HAP-1 (cell line): ENCODE measurements at regions not wholly inside any gene's neighbourhood (a gene's known extent, or its start where the extent isn't known, plus 50 kb on each side); places are given as distances from the start of the nearest gene placed in this dataset.

Experiments used
- DNase-seq, 2 experiments: peaks; one replicate each; pipeline ENCODE4 v3.0.0-alpha.2; 2016 to 2020; ENCODE audit warnings: low spot score in 2 of 2
- H3K27me3 ChIP-seq: fragments of 250-450 bp; sonication (Bioruptor Pico); 2 replicates; pipeline ENCODE4 v1.5.1; 2020; ENCODE audit warnings: low read depth, mild to moderate bottlenecking, moderate library complexity
- H3K36me3 ChIP-seq: fragments of 250-450 bp; sonication (Bioruptor Pico); replicated peaks from 2 replicates; pipeline ENCODE4 v1.5.1; 2020; ENCODE audit warnings: mild to moderate bottlenecking
- H3K4me1 ChIP-seq: fragments of 250-450 bp; sonication (Bioruptor Pico); 2 replicates; pipeline ENCODE4 v1.5.1; 2020; ENCODE audit warnings: mild to moderate bottlenecking
- H3K4me3 ChIP-seq: fragments of 250-450 bp; sonication (Bioruptor Pico); 2 replicates; pipeline ENCODE4 v1.5.1; 2020; ENCODE audit warnings: mild to moderate bottlenecking, moderate library complexity
- H3K9me3 ChIP-seq: fragments of 250-450 bp; sonication (Bioruptor Pico); 2 replicates; pipeline ENCODE4 v1.5.1; 2020; ENCODE audit warnings: mild to moderate bottlenecking, moderate library complexity
- in situ Hi-C: fragments of 300-500 bp; cut with MboI; formaldehyde crosslinking; loops from 3 replicates; pipeline ENCODE4 v1.14.3; 2020; ENCODE audit warnings: low sequenced_read_pairs, inconsistent platforms, mixed read lengths

- no peaks in the 10 kb centered on the region for H3K9me3 ChIP-seq
- peaks cover 8% of the 10 kb centered on the region for H3K27me3 ChIP-seq
- H3K4me3 ChIP-seq, result no peak overlapping the region
- no peaks in the 10 kb centered on the region for H3K36me3 ChIP-seq
- in situ Hi-C loops, result no loop called here
- no peaks in the 10 kb centered on the region for H3K4me1 ChIP-seq
- DNase-seq, result no peak
These were observed 493.5 kb upstream of the WWC1 start for GRCh38 chr5:167797933-167798332.

DNA sequence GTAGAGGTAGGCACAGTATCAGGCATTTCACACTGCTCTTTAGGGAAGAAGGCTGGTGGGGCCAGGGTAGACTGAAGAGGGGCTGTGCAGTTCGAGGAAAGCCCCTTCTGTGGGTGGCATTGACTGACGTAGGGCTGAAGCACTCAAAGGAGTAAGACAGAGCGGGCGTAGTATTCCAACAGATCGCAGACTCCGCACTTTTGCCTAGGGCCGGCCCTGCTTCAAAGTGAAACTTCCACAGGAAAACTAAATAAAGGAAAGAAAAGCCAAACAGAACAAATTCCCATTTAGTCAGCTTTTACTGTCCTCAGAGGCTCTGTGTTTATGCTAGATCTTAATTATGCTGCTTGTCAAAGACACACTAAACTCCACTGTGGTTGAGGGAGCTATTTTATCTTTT lies 493.0 kb upstream of the WWC1 start:
- Histone ChIP-seq H3K27me3 (peaks cover 9% of the 10 kb centered on the region), H3K36me3 (no peaks in the 10 kb centered on the region), H3K4me3 (no peak overlapping the region), H3K9me3 (no peaks in the 10 kb centered on the region), H3K4me1 (no peaks in the 10 kb centered on the region)
- in situ Hi-C loops, result no loop called here
- DNase-seq, result no peak

DNA sequence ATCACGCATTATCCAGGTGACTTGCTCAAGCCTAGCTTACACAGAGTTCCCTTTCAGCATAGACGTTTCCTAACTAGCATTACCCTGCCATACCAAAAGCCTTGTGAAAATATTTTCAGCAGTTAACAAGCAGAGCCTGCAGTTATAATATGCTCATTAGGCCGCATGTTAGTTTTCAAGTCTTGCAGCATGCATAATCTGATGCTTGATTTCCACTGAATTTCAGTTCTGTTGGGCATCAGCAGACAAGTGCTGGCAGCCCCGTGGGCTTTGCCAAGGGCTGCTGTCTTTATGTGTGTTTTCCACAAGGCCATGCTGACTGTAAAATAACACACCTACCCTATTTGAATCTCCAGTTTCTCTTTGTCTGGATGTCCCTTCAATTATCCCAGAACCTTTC lies 491.0 kb upstream of the WWC1 start:
- Histone ChIP-seq H3K4me1 (no peaks in the 10 kb centered on the region), H3K27me3 (peaks cover 15% of the 10 kb centered on the region), H3K9me3 (no peaks in the 10 kb centered on the region), H3K4me3 (no peak overlapping the region), H3K36me3 (no peaks in the 10 kb centered on the region)
- no peak for DNase-seq
- in situ Hi-C loops, result no loop called here

GRCh38 chr5:167801999-167802398 lies 489.4 kb upstream of the WWC1 start:
- no peak for DNase-seq
- in situ Hi-C loops, result no loop called here
- H3K36me3 ChIP-seq, result no peaks in the 10 kb centered on the region
- H3K4me3 ChIP-seq, result no peak overlapping the region
- H3K27me3 ChIP-seq, result peaks cover 7% of the 10 kb centered on the region
- no peaks in the 10 kb centered on the region for H3K4me1 ChIP-seq
- no peaks in the 10 kb centered on the region for H3K9me3 ChIP-seq

DNA sequence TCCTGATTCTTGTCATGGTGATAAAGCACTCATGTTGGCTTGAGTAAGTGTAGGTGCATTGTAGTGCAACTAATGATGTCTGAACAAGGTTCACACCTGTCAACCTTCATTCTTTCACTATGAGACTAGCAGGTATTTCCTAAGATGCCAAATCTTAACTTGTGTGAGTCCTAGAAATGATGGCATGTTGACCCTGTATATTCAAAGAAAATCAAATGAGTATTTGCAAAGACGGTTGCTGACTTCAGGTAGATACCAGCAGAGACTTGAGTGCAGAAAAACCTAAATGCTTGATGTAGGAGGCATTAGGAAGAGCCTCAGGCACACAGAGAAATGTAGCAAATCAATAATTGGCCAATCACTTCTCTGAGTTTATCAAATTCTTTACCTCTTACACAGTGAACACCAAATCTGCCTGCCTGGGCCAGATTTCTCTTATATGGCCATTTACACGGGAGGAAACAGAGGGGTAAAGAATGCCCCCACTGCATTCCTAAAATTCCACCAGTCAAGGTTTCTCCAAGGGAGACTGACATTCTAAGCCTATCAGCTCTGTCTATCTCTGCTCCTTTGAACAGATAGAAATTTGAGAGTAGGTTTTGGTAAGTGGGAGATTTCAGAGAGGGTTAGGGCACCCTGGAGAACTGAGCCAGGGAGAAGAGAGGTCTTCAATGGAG lies 488.6 kb upstream of the WWC1 start:
- no peaks in the 10 kb centered on the region for H3K4me1 ChIP-seq
- in situ Hi-C loops, result no loop called here

GRCh38 chr5:167804512-167805220 lies 486.8 kb upstream of the WWC1 start:
- Histone ChIP-seq H3K27me3 (peaks cover 7% of the 10 kb centered on the region; the same call in 1 of the 2 replicates), H3K9me3 (no peaks in the 10 kb centered on the region), H3K4me1 (no peaks in the 10 kb centered on the region; the same call in 1 of the 2 replicates), H3K36me3 (no peaks in the 10 kb centered on the region), H3K4me3 (no peak overlapping the region)
- in situ Hi-C loops, result no loop called here
- DNase-seq, result no peak

More for the DNA sequence above, 488.6 kb upstream of the WWC1 start:
- no peaks in the 10 kb centered on the region for H3K36me3 ChIP-seq
- peaks cover 7% of the 10 kb centered on the region; the same call in 1 of the 2 replicates for H3K27me3 ChIP-seq
- DNase-seq, result no peak
- H3K9me3 ChIP-seq, result no peaks in the 10 kb centered on the region
- H3K4me3 ChIP-seq, result no peak overlapping the region

GRCh38 chr5:167810573-167810972 lies 480.9 kb upstream of the WWC1 start:
- no peaks in the 10 kb centered on the region for H3K36me3 ChIP-seq
- no peaks in the 10 kb centered on the region; the same call in 1 of the 2 replicates for H3K4me1 ChIP-seq
- in situ Hi-C loops, result no loop called here
- H3K4me3 ChIP-seq, result no peak overlapping the region
- no peaks in the 10 kb centered on the region for H3K27me3 ChIP-seq
- DNase-seq, result no peak
- no peaks in the 10 kb centered on the region for H3K9me3 ChIP-seq

DNA sequence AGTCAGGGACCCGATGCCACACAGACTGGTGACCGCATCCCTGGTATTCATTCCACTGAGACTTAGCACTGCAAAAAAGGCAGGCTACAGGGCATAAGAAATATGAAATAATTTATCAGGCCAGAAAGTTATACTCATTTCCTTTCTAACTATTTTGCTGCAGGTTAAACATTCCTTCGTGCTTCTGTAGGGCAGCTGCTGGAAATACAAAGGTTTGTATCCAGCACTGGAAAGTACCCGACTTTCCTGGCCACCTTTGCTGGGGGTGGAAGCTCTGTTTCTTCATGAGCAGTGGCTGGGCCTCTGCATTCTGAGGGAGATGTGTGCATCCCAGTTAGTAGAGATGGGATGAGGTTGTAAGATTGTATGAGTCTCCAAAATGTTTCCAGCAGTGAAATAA lies 478.6 kb upstream of the WWC1 start:
- H3K27me3 ChIP-seq, result no peaks in the 10 kb centered on the region
- in situ Hi-C loops, result no loop called here
- no peak for DNase-seq
- no peaks in the 10 kb centered on the region; the same call in 1 of the 2 replicates for H3K4me1 ChIP-seq
- no peaks in the 10 kb centered on the region for H3K36me3 ChIP-seq
- no peak overlapping the region for H3K4me3 ChIP-seq
- H3K9me3 ChIP-seq, result no peaks in the 10 kb centered on the region

- Histone ChIP-seq H3K27me3 (no peaks in the 10 kb centered on the region), H3K36me3 (no peaks in the 10 kb centered on the region), H3K4me1 (no peaks in the 10 kb centered on the region; the same call in 1 of the 2 replicates), H3K4me3 (no peak overlapping the region), H3K9me3 (no peaks in the 10 kb centered on the region)
- in situ Hi-C loops, result no loop called here
- no peak for DNase-seq
These were observed 478.1 kb upstream of the WWC1 start for GRCh38 chr5:167813389-167813788.

GRCh38 chr5:167814040-167814439 lies 477.4 kb upstream of the WWC1 start:
- H3K9me3 ChIP-seq, result no peaks in the 10 kb centered on the region
- no peaks in the 10 kb centered on the region for H3K36me3 ChIP-seq
- no peak overlapping the region for H3K4me3 ChIP-seq
- no peak for DNase-seq
- H3K4me1 ChIP-seq, result no peaks in the 10 kb centered on the region; the same call in 1 of the 2 replicates
- H3K27me3 ChIP-seq, result no peaks in the 10 kb centered on the region
- in situ Hi-C loops, result no loop called here

- in situ Hi-C loops, result no loop called here
- Histone ChIP-seq H3K36me3 (no peaks in the 10 kb centered on the region), H3K27me3 (no peaks in the 10 kb centered on the region), H3K4me3 (no peak overlapping the region), H3K4me1 (no peaks in the 10 kb centered on the region), H3K9me3 (no peaks in the 10 kb centered on the region)
- no peak for DNase-seq
These were observed 476.6 kb upstream of the WWC1 start for GRCh38 chr5:167814828-167815227.

DNA sequence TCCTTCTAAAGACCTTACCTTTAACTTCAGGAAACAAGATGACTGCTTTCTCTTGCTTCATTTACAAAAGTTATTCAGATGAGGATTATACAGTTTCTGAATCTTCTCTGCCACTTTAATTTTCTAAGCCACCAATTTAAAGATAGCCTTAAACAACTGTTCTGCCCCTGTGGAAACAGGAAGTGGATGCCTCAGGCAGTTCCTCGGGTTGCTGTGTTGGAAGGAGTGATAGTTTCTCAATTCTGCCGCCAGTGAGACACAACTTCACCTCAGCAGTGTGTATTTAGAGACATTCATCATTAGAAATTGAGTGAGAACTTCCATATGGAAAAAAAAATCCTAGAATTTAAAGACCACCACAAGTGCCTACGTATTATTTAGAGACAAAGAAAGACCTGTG lies 475.1 kb upstream of the WWC1 start:
- Histone ChIP-seq H3K27me3 (no peaks in the 10 kb centered on the region), H3K4me3 (no peak overlapping the region), H3K9me3 (no peaks in the 10 kb centered on the region), H3K36me3 (no peaks in the 10 kb centered on the region), H3K4me1 (no peaks in the 10 kb centered on the region)
- in situ Hi-C loops, result no loop called here
- no peak for DNase-seq

GRCh38 chr5:167816864-167817263 lies 474.6 kb upstream of the WWC1 start:
- no peaks in the 10 kb centered on the region for H3K9me3 ChIP-seq
- in situ Hi-C loops, result no loop called here
- H3K4me1 ChIP-seq, result no peaks in the 10 kb centered on the region
- no peaks in the 10 kb centered on the region for H3K27me3 ChIP-seq
- H3K4me3 ChIP-seq, result no peak overlapping the region
- no peak for DNase-seq
- H3K36me3 ChIP-seq, result no peaks in the 10 kb centered on the region

- no peaks in the 10 kb centered on the region for H3K27me3 ChIP-seq
- DNase-seq, result no peak
- in situ Hi-C loops, result no loop called here
These were observed 472.0 kb upstream of the WWC1 start for GRCh38 chr5:167819406-167819805.

More at GRCh38 chr5:167819406-167819805, 472.0 kb upstream of the WWC1 start:
- Histone ChIP-seq H3K4me3 (no peak overlapping the region), H3K4me1 (no peaks in the 10 kb centered on the region), H3K9me3 (no peaks in the 10 kb centered on the region), H3K36me3 (no peaks in the 10 kb centered on the region)
